Endothelial cell of umbilical vein (primary cell): ENCODE measurements at regions not wholly inside any gene's neighbourhood (a gene's known extent, or its start where the extent isn't known, plus 50 kb on each side); places are given as distances from the start of the nearest gene placed in this dataset.

Experiments used
- BruUV-seq: library from RNA; stranded (reverse); fragments of 400-500 nt; replicated peaks from 2 replicates; lab custom pipeline; 2021; lab: Mats Ljungman, UMichigan
- CTCF ChIA-PET: fragments of 300-600, 350-600 bp; sonication (Branson Sonifier 250); formaldehyde crosslinking; loops from one replicate; lab custom pipeline; 2021; ENCODE audit warnings: antibody characterized with exemption, inconsistent platforms; lab: Charles Lee
- POLR2A ChIA-PET: fragments of 300-600, 350-600 bp; sonication (Branson Sonifier 250); formaldehyde crosslinking; loops from one replicate; lab custom pipeline; 2021; ENCODE audit warnings: antibody characterized with exemption, inconsistent platforms; lab: Charles Lee
- DNase-seq: peaks from one replicate; pipeline ENCODE4 v3.0.0-alpha.2; 2011; ENCODE audit warnings: low read depth, low spot score
- FAIRE-seq: peaks from 2 replicates; lab custom pipeline; 2011; peaks lifted over from hg19 to GRCh38; lab: Jason Lieb, UNC
- H2AFZ ChIP-seq: 2 replicates; pipeline ENCODE4 v1.6.0; 2012; ENCODE audit warnings: low read depth, low read length, control low read depth, inconsistent platforms
- H3K27ac ChIP-seq: 2 replicates; pipeline ENCODE4 v1.5.1; 2011; ENCODE audit warnings: low read depth, mild to moderate bottlenecking, control low read depth, low read length, moderate library complexity; ENCODE audit not compliant: insufficient read depth
- H3K27me3 ChIP-seq, 2 experiments: 2 replicates each; pipeline versions ENCODE4 v1.6.0 to v1.6.1; 2011; ENCODE audit warnings: low read length in 2 of 2, mixed read lengths in 1 of 2; ENCODE audit not compliant: control insufficient read depth in 2 of 2, insufficient read depth in 2 of 2
- H3K36me3 ChIP-seq, 2 experiments: 2 replicates in 1 of 2; 3 replicates in 1 of 2; pipeline ENCODE4 v1.5.1; 2011; ENCODE audit warnings: low read length in 2 of 2, mild to moderate bottlenecking in 1 of 2, moderate library complexity in 1 of 2; ENCODE audit not compliant: control insufficient read depth in 2 of 2, insufficient read depth in 2 of 2; ENCODE audit errors: extremely low read depth in 1 of 2
- H3K4me1 ChIP-seq: 3 replicates; pipeline ENCODE4 v1.5.1; 2011; ENCODE audit warnings: mild to moderate bottlenecking, low read length; ENCODE audit not compliant: control insufficient read depth, insufficient read depth; ENCODE audit errors: extremely low read depth
- H3K4me2 ChIP-seq: 2 replicates; pipeline ENCODE4 v1.6.1; 2011; ENCODE audit warnings: low read length, control low read depth, mixed read lengths; ENCODE audit not compliant: insufficient read depth
- H3K4me3 ChIP-seq, 3 experiments: fragments of 200-600 bp in 1 of 3; sonication (generic), shearing (Covaris generic) in 1 of 3; replicated peaks in 1 of 3; 2 replicates each; pipeline ENCODE4 v1.5.1; 2011 to 2016; ENCODE audit warnings: control low read depth in 3 of 3, low read length in 3 of 3, mild to moderate bottlenecking in 2 of 3, inconsistent platforms in 1 of 3, low read depth in 1 of 3, moderate library complexity in 1 of 3; ENCODE audit not compliant: insufficient read depth in 1 of 3
- H3K79me2 ChIP-seq: 2 replicates; pipeline ENCODE4 v1.6.0; 2012; ENCODE audit warnings: low read length, inconsistent platforms; ENCODE audit not compliant: control insufficient read depth, insufficient read depth
- H3K9ac ChIP-seq: replicated peaks from 2 replicates; pipeline ENCODE3; 2011; ENCODE audit warnings: low read length, control low read depth; ENCODE audit not compliant: insufficient read depth; ENCODE audit errors: extremely low read depth
- H3K9me1 ChIP-seq: replicated peaks from 3 replicates; pipeline ENCODE4 v1.6.0; 2011; ENCODE audit warnings: mild to moderate bottlenecking, low read length; ENCODE audit not compliant: control insufficient read depth, insufficient read depth; ENCODE audit errors: extremely low read depth
- H3K9me3 ChIP-seq: replicated peaks from 2 replicates; pipeline ENCODE4 v1.5.1; 2012; ENCODE audit warnings: low read length, inconsistent platforms; ENCODE audit not compliant: control insufficient read depth, insufficient read depth
- H4K20me1 ChIP-seq: replicated peaks from 2 replicates; pipeline ENCODE3; 2011; ENCODE audit warnings: mild to moderate bottlenecking, low read length; ENCODE audit not compliant: control insufficient read depth, insufficient read depth; ENCODE audit errors: extremely low read depth
- CTCF ChIP-seq, 2 donors: IDR thresholded peaks; 1 replicate in 1 of 2; 2 replicates in 1 of 2; pipeline ENCODE4 v1.5.1; 2011; ENCODE audit warnings: low read length in 2 of 2, mild to moderate bottlenecking in 2 of 2, moderate library complexity in 2 of 2, control low read depth in 1 of 2, inconsistent platforms in 1 of 2, low read depth in 1 of 2; ENCODE audit not compliant: insufficient read depth in 1 of 2; ENCODE audit errors: extremely low read depth in 1 of 2
- EZH2 ChIP-seq: IDR thresholded peaks from 2 replicates; pipeline ENCODE4 v1.6.1; 2012; ENCODE audit warnings: borderline replicate concordance, low read depth, mild to moderate bottlenecking, moderate library complexity, low read length, inconsistent platforms; ENCODE audit not compliant: severe bottlenecking
- FOS ChIP-seq: IDR thresholded peaks from 2 replicates; pipeline ENCODE4 v1.6.1; 2011; ENCODE audit warnings: mild to moderate bottlenecking, low read length, moderate library complexity, borderline replicate concordance; ENCODE audit not compliant: insufficient read depth
- GATA2 ChIP-seq: IDR thresholded peaks from 2 replicates; pipeline ENCODE4 v1.7.0; 2011; ENCODE audit warnings: low read depth, mild to moderate bottlenecking, moderate library complexity, mixed read lengths, low read length; ENCODE audit not compliant: insufficient read length, insufficient read depth
- JUN ChIP-seq: IDR thresholded peaks from 2 replicates; pipeline ENCODE4 v1.6.1; 2011; ENCODE audit warnings: borderline replicate concordance, low read depth; ENCODE audit not compliant: insufficient read length, insufficient read depth
- MAX ChIP-seq: IDR thresholded peaks from 2 replicates; pipeline ENCODE4 v1.6.1; 2011; ENCODE audit not compliant: insufficient read depth, insufficient read length
- MYC ChIP-seq: IDR thresholded peaks from one replicate; pipeline ENCODE4 v1.6.1; 2011; ENCODE audit warnings: mild to moderate bottlenecking, low read depth, low read length
- POLR2A ChIP-seq: IDR thresholded peaks from 2 replicates; pipeline ENCODE4 v1.6.1; 2012; ENCODE audit warnings: low read depth, mild to moderate bottlenecking, control low read depth, low read length
- POLR2AphosphoS5 ChIP-seq: IDR thresholded peaks from 2 replicates; pipeline ENCODE4 v1.6.1; 2012; ENCODE audit warnings: low read depth, mild to moderate bottlenecking, control low read depth, low read length, moderate library complexity; ENCODE audit not compliant: insufficient read depth
- dilution Hi-C: fragments of 300-500 bp; cut with MboI; formaldehyde crosslinking; loops from one replicate; pipeline ENCODE4 v1.15.0; 2019; ENCODE audit warnings: low sequenced_read_pairs; ENCODE audit not compliant: extremely low pct_ligation_motif_present
- intact Hi-C: fragments of 100-400 bp; cut with micrococcal nuclease; formaldehyde crosslinking; loops from one replicate; pipeline ENCODE4 v1.10.0; 2022

DNA sequence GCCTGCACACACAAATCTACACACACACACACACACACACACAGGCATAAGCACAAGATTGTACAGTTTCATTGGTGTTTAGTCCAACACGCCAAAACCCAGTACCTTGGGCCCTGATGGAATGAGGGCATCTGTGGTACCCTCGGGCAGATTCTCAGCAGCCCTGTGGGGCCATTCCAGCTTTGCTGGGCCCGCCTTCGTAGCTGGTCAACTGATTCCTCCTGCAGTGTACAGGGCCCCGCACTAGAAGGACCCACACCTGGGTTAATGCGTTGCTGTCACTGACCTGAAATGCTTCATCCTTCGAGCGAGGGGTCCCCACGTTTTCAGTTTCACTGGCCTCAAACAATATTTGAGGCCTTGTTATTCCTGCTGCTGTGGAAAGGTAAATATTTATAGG lies 731.2 kb downstream of the BRD1 start:
- no TSS peak for BruUV-seq
- H3K27ac ChIP-seq: no peak overlapping the region
- H3K9me3 ChIP-seq: peaks cover 5% of the 10 kb centered on the region
- H3K79me2 ChIP-seq: no peaks in the 10 kb centered on the region
- no peak overlapping the region for H2AFZ ChIP-seq
- FAIRE-seq (no peak), DNase-seq (no peak)
- intact Hi-C loops (no loop called here), dilution Hi-C loops (no loop called here)
- ChIA-PET CTCF (no interaction called here), POLR2A (no interaction called here)
- no peak for TF ChIP-seq FOS
- no peaks in the 10 kb centered on the region for H3K4me1 ChIP-seq
- no peak overlapping the region for H3K9ac ChIP-seq
- H4K20me1 ChIP-seq: no peaks in the 10 kb centered on the region
- no peaks in the 10 kb centered on the region for H3K36me3 ChIP-seq
- H3K4me2 ChIP-seq: no peak overlapping the region
- H3K27me3 ChIP-seq: no peaks in the 10 kb centered on the region
- H3K9me1 ChIP-seq: no peaks in the 10 kb centered on the region
- no peak overlapping the region for H3K4me3 ChIP-seq

DNA sequence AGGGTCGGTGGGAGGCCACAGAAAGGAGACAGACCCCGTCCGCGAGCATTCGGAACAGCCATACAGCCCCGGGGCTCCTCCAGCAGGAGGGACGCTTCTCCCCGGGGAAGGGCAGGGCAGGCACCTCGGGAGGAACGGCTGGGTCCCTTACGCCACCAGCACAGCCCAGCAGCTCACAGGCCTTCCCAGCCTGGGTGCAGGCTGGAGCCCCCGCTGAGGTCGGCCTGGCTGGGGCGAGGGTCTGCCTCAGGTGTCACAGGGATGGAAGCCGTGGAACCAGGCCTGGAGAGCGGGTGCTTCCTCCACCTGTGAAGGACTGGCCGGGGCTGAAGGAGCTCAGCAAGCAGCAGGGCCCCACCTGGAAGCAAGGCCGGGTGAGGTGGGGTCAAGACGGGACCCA lies 732.3 kb downstream of the BRD1 start:
- Histone ChIP-seq H3K4me3 (no peak overlapping the region), H2AFZ (no peak overlapping the region), H3K79me2 (no peaks in the 10 kb centered on the region), H3K4me2 (no peak overlapping the region), H3K27me3 (no peaks in the 10 kb centered on the region), H4K20me1 (no peaks in the 10 kb centered on the region), H3K9me1 (no peaks in the 10 kb centered on the region), H3K36me3 (no peaks in the 10 kb centered on the region), H3K27ac (no peak overlapping the region), H3K4me1 (no peaks in the 10 kb centered on the region), H3K9ac (no peak overlapping the region), H3K9me3 (peaks cover 7% of the 10 kb centered on the region)
- FAIRE-seq (no peak), DNase-seq (no peak)
- no peak for TF ChIP-seq EZH2
- TF ChIP-seq MAX: no peak
- no peak for TF ChIP-seq FOS
- no peak for TF ChIP-seq POLR2AphosphoS5
- no peak for TF ChIP-seq CTCF (IDR thresholded peaks at IDR 0.05; ENCODE audit: extremely low read depth in 1 of 2, insufficient read depth in 1 of 2, low read depth in 1 of 2, low read length in 2 of 2)
- no peak for TF ChIP-seq POLR2A
- TF ChIP-seq MYC: no peak
- no peak for TF ChIP-seq JUN
- TF ChIP-seq GATA2: no peak
- POLR2A ChIA-PET: no interaction called here
- intact Hi-C loops (no loop called here), dilution Hi-C loops (no loop called here)
- BruUV-seq: no TSS peak
- CTCF ChIA-PET: no interaction called here
